GM13976 (cell line): ENCODE measurements at regions not wholly inside any gene's neighbourhood (a gene's known extent, or its start where the extent isn't known, plus 50 kb on each side); places are given as distances from the start of the nearest gene placed in this dataset.

Experiments used
- DNase-seq: peaks from one replicate; pipeline ENCODE4 v3.0.0; 2012; ENCODE audit warnings: low spot score
- CTCF ChIP-seq: IDR thresholded peaks from 2 replicates; pipeline ENCODE4 v1.5.1; 2012; ENCODE audit warnings: borderline replicate concordance, mild to moderate bottlenecking; ENCODE audit not compliant: insufficient read depth; ENCODE audit errors: extremely low read depth, missing control alignments, control extremely low read depth
- in situ Hi-C: fragments of 300-500 bp; cut with MboI; formaldehyde crosslinking; loops from one replicate; pipeline ENCODE4 v1.12.0; 2022; ENCODE audit warnings: low sequenced_read_pairs, mixed read lengths, inconsistent platforms; ENCODE audit not compliant: unreplicated experiment

- DNase-seq, result no peak
- no peak for TF ChIP-seq CTCF
- in situ Hi-C loops, result no loop called here
Observed at GRCh38 chr13:79941752-79942151, 399.2 kb downstream of the SPRY2 start.

GRCh38 chr13:79939689-79940088 is 401.2 kb downstream of the SPRY2 start:
- no peak for DNase-seq
- in situ Hi-C loops, result no loop called here
- TF ChIP-seq CTCF, result no peak

GRCh38 chr13:79937771-79938216 is 403.1 kb downstream of the SPRY2 start:
- no peak for TF ChIP-seq CTCF
- no peak for DNase-seq
- in situ Hi-C loops, result no loop called here

GRCh38 chr13:79937311-79937710 is 403.6 kb downstream of the SPRY2 start:
- TF ChIP-seq CTCF, result no peak
- DNase-seq, result no peak
- in situ Hi-C loops, result no loop called here

GRCh38 chr13:79936368-79937136 is 404.4 kb downstream of the SPRY2 start:
- TF ChIP-seq CTCF, result no peak
- DNase-seq, result no peak
- in situ Hi-C loops, result no loop called here

- DNase-seq, result no peak
- TF ChIP-seq CTCF, result no peak
- in situ Hi-C loops, result no loop called here
Observed at GRCh38 chr13:79935121-79935520, 405.8 kb downstream of the SPRY2 start.
